NOMO-1 treated with dmso at 0.1 percent for 144 hours (cell line): ENCODE measurements at regions not wholly inside any gene's neighbourhood (a gene's known extent, or its start where the extent isn't known, plus 50 kb on each side); places are given as distances from the start of the nearest gene placed in this dataset.
"Not testable (repeated sequence)": the region's sequence is repeated elsewhere in the genome, so short reads cannot be mapped to it uniquely, and the experiment has no call there.

Experiments used
- DNase-seq: peaks from one replicate; lab custom pipeline; 2025; ENCODE audit not compliant: unreplicated experiment; lab: John Stamatoyannopoulos, UW

DNA sequence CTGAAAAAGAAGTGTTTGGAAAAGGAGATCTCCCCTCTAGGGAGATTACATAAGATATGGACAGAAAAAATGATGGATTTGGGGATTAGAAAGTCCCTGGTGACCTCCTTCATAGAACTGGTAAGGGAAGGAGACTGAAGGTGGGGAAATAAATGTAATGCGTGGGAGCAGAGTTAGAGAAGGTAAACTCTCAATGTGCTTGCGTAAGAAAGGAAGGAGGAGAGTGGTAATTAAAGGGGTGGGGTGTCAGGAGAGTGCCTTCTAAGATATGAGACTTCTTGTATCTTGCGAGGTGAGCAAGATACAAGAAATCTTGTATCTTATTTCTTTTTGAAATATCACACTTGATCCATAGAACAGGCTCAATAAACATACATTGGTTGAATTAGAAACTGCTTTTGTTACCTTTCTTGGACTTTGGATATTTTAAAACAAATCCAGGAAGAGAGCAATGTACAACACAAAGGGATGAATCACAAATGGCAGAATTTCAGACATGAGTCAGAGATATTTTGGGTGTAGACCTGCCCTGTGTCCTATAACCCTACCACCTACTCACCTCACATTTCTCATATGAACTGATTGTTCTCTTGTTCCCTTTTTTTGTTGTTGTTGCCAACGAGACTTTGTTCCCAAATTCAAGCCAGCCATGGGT lies 342.4 kb downstream of the INSIG2 start:
- no peak for DNase-seq

DNA sequence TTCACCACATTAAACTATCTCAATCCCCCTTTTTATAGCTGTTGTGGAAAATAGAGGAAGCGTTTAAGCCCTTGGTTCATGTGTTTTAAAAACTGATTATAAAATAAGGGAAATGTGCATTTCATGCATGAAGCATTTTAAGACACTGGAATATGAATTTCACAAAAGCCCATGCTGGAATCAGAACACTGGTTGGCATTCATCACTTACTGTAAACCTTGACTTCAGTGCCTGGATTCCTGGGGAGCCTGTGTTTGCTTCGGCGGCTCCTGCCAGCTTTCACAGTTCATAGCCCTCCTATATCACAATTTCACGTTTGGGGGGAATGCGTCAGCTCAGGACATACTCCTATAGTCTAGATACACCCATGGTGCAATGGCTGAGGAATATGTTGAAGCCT lies 336.9 kb downstream of the INSIG2 start:
- no peak for DNase-seq

DNA sequence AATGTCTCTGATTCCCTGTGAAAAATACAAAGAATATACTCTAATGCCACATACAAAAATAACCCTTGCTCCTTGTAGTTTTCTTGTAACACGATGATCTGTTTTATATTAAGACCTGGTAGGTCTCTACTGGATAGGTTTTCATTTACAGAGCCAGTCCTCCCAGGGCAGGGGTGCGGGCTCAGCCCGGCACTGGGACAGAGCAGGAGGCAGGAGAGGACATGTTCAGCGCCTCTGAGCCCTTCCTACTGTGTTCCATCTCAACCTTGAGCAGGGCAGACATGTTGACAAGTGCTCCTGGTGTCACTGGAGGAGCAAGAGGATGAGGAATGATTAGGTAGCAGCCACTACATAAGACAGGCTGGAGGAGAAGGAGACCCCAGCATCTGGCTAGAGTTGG lies 335.5 kb downstream of the INSIG2 start:
- no peak for DNase-seq

DNA sequence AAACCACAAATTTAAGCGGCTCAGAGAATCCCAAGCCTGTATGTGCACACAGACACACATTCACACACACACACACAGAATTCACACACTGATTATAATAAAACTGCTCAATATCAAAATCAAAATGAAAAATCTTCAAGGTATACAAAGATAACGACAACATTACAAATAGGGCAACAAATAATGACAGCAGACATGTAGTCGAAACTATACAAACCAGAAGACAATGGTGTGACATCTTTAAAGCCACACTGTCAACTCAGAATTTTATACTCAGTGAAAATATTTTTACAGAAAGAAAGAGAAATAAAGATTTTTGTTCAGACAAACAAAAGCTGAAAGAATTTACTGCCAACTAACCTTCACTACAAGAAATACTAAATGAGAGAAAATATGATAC lies 333.4 kb downstream of the INSIG2 start:
- DNase-seq: no peak

DNA sequence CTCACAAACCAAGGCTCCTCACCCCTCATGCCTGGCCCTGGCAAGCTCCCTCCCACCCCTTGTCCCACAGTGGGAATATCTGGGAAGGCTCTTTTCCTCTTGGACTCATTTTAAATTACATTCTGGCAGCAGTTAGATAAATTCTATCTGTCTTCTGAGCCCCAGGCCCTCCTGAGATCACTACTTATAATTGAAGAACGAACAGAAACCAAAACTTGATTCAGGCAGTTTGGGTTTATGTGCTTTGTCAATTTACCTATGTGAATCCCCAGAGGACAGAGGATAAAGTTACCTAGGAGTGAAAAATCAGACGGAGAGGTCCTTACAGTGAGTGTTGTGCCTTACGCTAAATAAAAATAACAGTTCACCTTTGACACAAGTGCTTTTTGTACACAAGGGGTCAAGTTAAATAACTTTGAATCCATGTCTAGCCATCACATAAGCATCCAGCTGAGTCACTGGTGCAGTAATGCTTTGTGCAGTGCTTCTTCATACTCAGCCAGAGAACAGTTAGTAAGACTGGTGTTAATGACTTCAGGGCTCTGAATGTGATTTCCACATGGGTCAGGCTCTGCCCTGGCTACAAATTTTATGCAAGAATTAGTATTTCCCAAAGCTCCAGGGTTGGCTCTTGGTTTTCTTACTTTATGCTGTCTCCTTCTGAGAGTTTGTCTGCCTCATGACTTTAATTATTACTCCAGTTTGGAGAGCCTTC lies 329.3 kb downstream of the INSIG2 start:
- DNase-seq: no peak

DNA sequence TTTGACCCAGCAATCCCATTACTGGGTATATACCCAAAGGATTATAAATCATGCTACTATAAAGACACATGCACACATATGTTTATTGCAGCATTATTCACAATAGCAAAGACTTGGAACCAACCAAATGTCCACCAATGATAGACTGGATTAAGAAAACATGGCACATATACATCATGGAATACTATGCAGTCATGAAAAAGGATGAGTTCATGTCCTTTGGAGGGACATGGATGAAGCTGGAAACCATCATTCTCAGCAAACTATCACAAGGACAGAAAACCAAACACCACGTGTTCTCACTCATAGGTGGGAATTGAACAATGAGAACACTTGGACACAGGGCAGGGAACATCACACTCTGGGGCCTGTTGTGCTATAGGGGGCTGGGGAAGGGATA lies 326.9 kb downstream of the INSIG2 start:
- DNase-seq: not testable (repeated sequence)

DNA sequence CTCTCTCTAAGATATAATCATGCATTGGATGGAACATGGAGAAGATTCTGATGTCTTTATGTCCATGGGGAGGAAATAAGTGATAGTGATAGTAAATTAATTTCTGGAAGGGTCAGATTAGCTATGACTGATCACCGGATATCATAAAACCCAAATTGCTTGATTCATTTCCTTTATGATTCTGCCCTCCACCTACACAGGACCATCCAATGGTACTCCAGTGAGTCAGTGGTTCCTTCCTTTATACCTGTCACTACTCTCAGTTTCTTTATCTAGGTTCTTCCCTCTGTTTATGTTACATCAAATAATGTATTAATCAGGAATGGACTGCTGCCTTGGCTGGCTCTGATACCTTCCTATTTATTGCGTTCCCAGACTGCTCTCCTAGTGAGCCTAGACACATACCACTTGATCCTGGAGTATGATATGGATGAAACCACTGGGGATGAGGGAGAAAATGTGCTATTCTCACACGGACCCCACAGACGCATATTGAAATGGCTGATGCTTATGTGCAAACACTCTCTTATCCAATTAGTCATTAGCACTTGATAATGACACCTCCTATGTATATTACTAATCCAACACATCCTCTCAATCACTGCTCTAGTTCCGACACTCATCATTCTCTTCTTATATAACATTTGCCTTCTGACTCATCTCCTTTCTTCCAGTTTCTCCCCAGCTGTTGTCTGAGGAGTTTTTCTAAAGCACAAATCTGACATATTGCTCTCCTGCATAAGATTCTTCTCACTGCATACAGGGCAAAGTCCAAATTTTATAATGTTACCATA lies 315.6 kb downstream of the INSIG2 start:
- DNase-seq: no peak

DNA sequence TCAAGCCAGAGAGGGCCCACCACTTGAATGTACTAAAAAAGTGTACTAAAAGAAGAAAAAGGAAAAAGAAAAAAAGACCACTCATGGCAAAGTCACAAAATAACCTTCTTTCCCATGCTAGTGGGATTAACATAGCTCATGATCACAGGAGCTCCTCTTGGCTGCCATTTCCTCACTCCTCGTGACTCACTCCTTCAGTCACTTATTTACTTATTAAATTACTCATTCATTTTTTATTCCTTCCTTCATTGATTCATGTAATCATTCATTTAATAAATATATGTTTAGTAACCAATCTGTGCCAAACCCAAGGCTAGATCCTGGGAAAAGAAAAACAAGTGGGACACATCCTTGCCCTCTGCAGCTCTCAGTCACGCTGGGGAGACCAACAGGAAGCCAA lies 300.5 kb downstream of the INSIG2 start:
- DNase-seq: no peak

DNA sequence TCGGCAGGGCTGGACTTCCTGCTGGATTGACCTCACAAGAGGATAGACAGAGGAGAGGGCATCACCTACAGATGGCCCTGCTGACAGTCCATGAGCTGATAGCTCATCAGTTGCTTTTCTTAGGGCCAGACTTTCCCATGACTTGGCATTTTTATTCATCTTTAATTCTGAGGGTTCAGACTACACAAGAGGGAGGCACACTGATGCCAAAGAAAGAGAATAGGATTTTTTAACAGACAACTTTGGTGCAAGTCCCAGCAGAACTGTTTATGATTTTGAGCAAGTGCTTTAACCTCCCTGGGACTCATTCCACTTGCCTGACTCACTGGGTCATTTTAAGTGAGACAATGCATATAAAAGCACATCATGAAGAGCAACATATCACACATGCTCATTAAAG lies 299.2 kb downstream of the INSIG2 start:
- no peak for DNase-seq

DNA sequence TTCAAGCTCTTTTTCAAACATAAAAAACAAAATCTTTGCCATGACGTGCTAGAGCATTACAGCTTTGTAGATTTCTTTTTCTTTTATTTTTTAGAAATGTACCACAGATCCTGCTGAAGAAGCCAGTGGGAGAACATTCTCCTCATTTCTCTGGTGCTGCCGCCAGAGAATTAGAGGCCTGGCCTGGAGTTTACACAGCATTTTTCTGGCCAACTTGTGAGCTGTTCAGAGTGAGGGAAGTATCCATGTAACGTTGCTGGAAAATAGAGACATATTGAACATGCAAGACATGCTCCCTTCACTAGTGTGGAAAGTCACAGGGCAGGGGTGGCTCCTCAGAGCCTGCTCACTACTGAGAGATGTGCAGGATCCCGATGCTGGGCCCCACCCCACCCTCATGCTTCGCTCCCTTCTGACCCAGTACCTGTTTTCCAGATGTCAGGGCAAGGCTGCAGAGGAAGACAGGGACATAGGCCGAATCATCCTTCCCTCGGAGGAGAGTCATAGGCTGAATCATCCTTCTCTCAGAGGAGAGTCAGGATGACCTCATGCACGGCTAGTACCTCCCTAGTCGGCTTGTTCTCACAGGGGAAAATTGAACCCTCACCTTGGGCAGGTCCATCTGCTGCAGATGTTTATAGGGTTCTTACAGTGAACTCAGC lies 298.5 kb downstream of the INSIG2 start:
- DNase-seq: no peak

DNA sequence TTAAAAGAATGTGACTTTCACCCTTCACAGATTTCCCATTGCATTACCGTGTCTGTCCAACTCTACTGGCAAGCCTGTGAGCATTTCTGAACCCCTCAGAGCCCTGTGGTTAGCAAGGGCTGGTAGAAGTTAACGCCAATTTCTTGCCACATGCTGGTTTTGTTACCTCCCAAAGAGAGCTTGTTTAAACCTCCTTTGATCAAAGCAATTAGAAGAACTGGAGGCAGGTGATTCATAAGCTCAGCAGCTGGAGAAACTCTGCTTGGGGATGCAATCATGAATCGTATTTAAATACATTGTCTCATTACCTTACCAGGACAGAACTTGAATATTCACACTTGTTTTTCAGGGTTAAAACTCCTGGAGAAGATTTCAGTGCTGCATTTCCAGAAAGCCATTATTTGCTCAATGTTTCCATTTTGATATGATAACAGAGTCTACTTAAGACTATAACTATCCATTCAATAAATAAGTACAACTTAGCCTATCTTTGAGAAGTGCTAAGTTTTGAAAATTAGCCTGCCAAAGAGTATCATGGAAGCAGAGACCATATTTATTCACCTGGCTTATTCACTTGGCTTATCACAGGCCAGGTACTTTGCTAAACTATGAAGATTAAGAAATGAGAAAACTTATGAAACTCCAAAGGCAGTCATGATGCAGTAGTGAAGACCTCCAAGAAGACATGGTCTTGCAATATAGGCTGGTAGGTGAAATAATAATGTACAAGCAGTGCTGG lies 292.8 kb downstream of the INSIG2 start:
- no peak for DNase-seq

DNA sequence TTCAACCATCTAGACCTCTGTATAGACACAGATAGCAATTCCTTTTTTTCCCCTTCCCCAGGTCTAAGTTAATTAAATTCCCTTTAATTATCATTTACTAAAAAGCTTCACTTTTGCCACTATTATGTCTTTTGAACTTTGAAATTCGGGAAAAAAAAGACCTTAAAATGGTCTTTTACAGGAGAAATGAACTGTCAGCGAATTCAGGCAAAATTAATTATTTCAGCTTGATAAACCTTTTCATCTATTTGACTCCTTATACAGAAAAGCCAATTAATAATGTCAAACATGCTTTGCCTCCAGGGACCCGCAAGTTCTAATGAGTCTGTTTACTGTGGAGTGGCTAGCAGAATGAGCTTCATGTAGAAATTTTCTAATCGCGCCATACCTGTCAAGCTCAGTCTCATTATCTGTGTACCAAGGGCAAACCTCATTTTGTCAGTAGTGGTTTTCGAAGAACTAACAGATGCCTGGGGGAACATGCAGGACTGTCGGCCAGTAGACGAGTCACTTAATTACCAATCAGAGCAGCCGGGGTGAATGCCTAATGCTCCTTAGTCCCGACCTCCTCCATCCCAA lies 287.7 kb downstream of the INSIG2 start:
- DNase-seq: no peak

DNA sequence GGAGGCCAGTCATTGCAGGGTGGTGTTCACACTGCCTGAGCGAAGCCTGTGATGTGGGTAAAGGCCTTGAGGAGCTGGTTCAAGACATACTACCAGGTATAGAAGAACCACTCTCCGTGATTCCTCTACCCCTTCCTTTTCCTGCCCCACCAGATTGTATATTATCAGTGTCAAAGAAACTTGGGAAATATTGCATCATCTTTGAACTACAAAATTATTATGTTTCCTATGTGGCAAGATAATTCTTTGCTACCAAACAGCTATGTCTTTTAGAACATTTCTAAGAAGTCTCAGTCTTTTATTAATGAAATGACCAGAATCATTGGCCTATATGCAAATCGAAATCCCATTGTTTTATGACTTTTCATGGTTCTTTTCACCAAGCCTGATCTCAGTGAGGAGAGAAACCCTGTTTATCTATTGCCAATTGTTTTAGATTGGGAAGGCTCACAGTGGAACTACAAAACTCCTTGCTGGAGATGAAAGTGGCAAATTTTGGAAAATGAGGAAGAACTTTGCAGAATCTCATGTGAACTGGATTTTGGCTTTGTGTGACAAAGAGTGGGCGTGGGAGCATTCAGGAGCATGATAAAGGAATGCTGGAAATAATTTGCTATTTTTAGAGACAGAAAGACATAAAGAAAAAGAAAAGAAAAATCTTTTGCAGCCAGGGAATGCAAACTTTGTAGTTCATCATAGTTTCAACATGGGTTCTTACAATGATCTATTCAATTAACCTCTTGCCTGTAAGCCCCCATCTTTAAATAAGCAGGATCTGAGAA lies 286.9 kb downstream of the INSIG2 start:
- no peak for DNase-seq

DNA sequence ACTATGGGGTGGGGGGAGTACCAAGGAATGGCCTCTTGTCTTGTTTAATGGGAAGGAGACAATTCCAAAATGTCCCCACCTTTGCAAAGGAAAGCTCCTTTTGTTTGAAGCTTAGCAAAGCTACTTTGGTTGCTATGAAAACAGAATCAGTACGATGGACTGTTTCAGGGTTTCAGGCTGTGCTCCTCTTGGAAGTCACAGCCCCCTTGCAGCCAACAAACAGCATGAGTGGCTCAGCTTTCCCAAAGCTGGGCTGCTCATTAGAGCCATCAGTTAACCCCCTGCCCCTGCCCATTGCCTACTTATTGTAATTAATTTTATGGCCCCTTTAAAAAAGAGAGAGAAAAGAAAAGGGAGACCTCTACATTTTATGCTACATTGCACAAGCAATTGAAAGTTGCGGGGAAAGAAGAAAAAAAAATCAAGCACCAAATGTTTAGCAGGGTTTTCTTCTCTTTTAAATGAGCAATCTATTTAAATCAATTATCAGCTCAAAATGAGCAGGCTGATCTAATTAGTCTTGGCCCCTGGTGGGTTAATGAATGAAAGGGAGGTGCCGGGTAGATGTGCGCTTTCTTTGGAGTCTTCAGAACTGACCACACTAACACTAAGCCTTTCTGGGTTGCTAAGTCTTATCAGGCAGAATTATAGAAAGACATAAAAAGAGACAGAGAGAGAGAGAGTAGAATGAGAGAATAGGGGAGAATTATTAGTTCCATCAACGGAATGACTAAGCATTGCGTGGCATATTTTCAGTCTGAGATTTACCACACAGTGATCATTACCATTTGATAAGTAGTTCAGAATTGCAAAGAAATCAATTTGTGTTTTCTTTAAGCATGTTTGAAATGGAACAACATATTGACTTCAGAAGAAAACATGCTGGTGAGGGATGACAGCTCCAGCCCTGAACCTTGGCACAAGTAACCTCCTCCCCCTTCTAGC lies 284.9 kb downstream of the INSIG2 start:
- DNase-seq: no peak

DNA sequence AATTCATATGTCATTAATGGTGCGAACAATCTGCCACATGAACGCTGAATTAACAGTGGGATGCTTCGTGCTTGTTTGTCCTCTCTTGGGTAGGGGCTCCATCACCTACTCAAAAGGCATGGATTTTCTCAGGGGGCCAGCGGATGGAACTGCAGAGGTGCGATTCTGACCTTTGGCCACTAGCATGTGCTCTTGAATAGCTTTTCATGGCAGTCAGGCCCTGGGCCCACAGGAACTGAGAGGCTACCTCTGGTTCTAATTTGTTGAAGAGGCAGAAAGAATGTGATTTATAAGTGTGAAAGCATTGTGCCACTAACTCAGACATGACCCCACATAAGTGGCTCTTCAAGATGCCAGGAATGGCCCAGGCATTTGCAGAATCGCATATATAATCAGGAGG lies 283.2 kb downstream of the INSIG2 start:
- no peak for DNase-seq

DNA sequence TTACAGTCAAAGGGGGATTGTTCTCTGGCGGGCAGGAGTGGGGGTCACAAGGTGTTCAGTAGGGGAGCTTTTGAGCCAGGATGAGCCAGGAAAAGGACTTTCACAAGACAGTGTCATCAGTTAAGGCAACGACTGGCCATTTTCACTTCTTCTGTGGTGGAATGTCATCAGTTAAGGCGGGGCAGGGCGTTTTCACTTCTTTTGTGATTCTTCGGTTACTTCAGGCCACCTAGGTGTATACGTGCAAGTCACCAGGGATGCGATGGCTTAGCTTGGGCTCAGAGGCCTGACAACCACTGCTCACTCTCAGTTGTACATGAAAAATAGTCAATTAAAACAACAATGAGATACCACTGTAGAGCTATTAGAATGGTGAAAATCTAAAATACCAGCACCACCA lies 281.2 kb downstream of the INSIG2 start:
- DNase-seq: not testable (repeated sequence)

DNA sequence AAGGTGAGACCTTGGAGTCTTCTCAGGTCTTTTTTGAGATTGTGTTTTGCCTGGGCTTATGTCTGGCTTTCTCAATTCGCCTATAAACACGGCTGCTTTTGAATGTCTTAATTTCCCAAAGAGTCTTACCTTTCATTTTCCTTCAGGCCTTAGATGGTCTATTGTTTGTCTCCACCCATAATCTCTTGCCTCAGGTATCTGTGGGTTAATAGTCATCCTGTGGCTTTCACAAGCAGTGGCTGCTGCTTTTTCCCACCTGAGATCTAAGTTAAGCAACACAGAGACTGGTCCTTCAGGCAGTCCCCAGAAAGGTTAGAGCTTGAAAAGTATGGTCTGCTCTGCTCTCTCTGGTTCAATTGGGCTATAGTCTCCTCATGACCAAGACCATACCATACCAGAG lies 275.3 kb downstream of the INSIG2 start:
- no peak for DNase-seq

DNA sequence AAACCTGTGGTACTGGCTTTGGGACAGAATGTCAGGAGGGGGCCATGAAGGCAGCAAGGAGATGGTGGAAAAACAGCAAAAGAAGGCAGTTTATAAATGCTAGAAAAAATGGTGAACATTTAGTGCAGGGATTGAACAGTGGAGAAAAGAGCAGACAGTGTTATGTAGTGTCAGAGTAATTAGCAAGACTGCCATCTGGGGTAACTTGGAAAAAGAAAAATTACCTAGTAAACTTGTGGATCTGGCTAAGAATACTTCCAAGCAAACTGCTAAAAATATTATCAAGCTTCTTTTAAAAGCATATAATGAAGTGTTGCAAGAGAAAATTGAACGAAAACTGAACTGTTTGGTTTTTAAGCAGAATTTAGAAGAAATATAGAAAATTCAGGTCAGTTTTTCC lies 267.8 kb downstream of the INSIG2 start:
- no peak for DNase-seq

DNA sequence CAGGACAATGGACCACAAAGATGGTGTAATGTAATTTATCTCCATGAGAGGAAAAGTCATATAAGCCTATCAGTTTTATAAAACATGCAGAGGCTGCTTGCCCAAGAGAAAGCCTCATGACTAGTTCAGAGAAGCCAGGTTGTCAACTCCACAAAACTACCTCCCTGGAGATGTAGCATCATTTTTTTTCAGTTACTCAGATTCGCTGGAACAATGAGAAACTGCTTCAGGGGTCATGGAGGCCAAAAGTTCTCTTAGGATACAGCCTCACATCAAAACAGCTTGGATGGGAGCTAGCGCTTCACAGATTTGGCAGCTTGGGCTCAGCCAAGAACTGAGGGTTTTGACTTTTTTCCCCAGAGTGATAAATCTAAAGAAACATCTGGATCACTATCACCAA lies 263.5 kb downstream of the INSIG2 start:
- DNase-seq: no peak
